PC-9 (cell line): ENCODE measurements at regions not wholly inside any gene's neighbourhood (a gene's known extent, or its start where the extent isn't known, plus 50 kb on each side); places are given as distances from the start of the nearest gene placed in this dataset.

Experiments used
- BruUV-seq: library from RNA; stranded (reverse); fragments of 400-500 nt; replicated peaks from 2 replicates; lab custom pipeline; 2021; lab: Mats Ljungman, UMichigan
- CTCF ChIA-PET: fragments of 300-600 bp; sonication (Branson Sonifier 250); formaldehyde crosslinking; loops from one replicate; lab custom pipeline; 2022; ENCODE audit warnings: antibody characterized with exemption; lab: Charles Lee
- POLR2A ChIA-PET: fragments of 300-600 bp; sonication (Branson Sonifier 250); formaldehyde crosslinking; loops from one replicate; lab custom pipeline; 2022; ENCODE audit warnings: antibody characterized with exemption; ENCODE audit not compliant: unreplicated experiment; lab: Charles Lee
- DNase-seq, 2 experiments: peaks; one replicate each; pipeline versions ENCODE4 v3.0.0 to v3.0.0-alpha.2; 2015 to 2022; ENCODE audit warnings: mixed read lengths in 1 of 2
- H2AFZ ChIP-seq: fragments of 200-600 bp; sonication (generic); 2 replicates; pipeline ENCODE4 v1.8.1; 2017; ENCODE audit warnings: antibody characterized with exemption
- H3F3A ChIP-seq: fragments of 200-600 bp; sonication (generic); 2 replicates; pipeline ENCODE4 v1.8.1; 2017; ENCODE audit warnings: antibody characterized with exemption, mild to moderate bottlenecking, low read depth; ENCODE audit not compliant: insufficient read depth
- H3K27ac ChIP-seq: fragments of 200-600 bp; sonication (generic); 2 replicates; pipeline ENCODE4 v1.6.1; 2016; ENCODE audit warnings: mixed run types
- H3K27me3 ChIP-seq: fragments of 200-600 bp; sonication (generic); 2 replicates; pipeline ENCODE4 v1.6.1; 2016; ENCODE audit warnings: low read depth, mixed run types; ENCODE audit not compliant: insufficient read depth
- H3K36me3 ChIP-seq: fragments of 200-600 bp; sonication (generic); 2 replicates; pipeline ENCODE4 v1.6.1; 2016; ENCODE audit warnings: low read depth, mixed run types
- H3K4me1 ChIP-seq: fragments of 200-600 bp; sonication (generic); replicated peaks from 2 replicates; pipeline ENCODE4 v1.6.1; 2016; ENCODE audit warnings: mixed run types; ENCODE audit not compliant: insufficient read depth
- H3K4me2 ChIP-seq: fragments of 200-600 bp; sonication (generic); 2 replicates; pipeline ENCODE4 v1.6.1; 2017; ENCODE audit warnings: mixed run types
- H3K4me3 ChIP-seq: fragments of 200-600 bp; sonication (generic); 2 replicates; pipeline ENCODE4 v1.6.1; 2016; ENCODE audit warnings: mixed run types
- H3K79me2 ChIP-seq: fragments of 200-600 bp; sonication (generic); 2 replicates; pipeline ENCODE4 v1.6.1; 2017; ENCODE audit warnings: low read depth, mixed run types
- H3K9me2 ChIP-seq: fragments of 200-600 bp; sonication (generic); 2 replicates; pipeline ENCODE4 v1.8.1; 2017; ENCODE audit warnings: mild to moderate bottlenecking; ENCODE audit not compliant: insufficient read depth
- H3K9me3 ChIP-seq: fragments of 200-600 bp; sonication (generic); 2 replicates; pipeline ENCODE4 v1.8.1; 2016; ENCODE audit warnings: low read depth; ENCODE audit not compliant: insufficient read depth
- H4K20me1 ChIP-seq: fragments of 200-600 bp; sonication (generic); 2 replicates; pipeline ENCODE4 v1.8.1; 2017; ENCODE audit not compliant: insufficient read depth
- EZH2 ChIP-seq: fragments of 200-600 bp; sonication (generic); IDR thresholded peaks from 2 replicates; pipeline ENCODE4 v1.8.0; 2017; ENCODE audit warnings: antibody characterized with exemption, low read depth
- intact Hi-C: fragments of 100-400 bp; cut with micrococcal nuclease; formaldehyde crosslinking; loops from one replicate; pipeline ENCODE4 v1.10.0; 2022; ENCODE audit not compliant: unreplicated experiment
- TF ChIP-seq, protein P1 (sequence below): fragments of 200-600 bp; sonication (generic); conservative IDR thresholded peaks from 2 replicates; pipeline ENCODE4 v1.6.1; 2017; ENCODE audit warnings: mixed run types, antibody characterized with exemption, mild to moderate bottlenecking, moderate library complexity

DNA sequence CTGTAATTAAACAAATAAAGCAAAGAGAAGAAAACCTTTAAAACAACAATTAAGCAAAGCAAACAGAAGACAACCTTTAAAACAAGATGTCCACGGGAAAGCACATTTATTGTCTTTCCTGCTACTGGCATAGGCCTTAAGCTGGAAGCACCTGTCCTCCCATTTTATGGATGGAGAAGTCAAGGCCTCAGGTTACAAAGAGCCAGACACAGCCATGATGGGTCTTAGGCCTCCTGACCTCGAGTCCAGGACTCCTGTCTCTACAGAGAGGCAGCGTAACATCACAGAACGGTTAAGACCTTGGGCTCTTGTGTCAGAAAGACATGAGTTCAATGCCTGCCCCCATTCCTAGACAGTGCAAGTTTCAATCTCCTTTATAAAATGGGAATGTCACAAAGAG lies 54.7 kb upstream of the INSYN1 start:
- no peak for DNase-seq
- BruUV-seq, result no TSS peak
- H4K20me1 ChIP-seq, result no peaks in the 10 kb centered on the region; the same call in 1 of the 2 replicates
- CTCF ChIA-PET, result no interaction called here
- H2AFZ ChIP-seq, result no peak overlapping the region
- no peaks in the 10 kb centered on the region for H3K79me2 ChIP-seq
- no peaks in the 10 kb centered on the region for H3K9me2 ChIP-seq
- intact Hi-C loops, result no loop called here
- POLR2A ChIA-PET, result no interaction called here
- no peaks in the 10 kb centered on the region for H3K36me3 ChIP-seq
- H3K27me3 ChIP-seq, result peaks cover 59% of the 10 kb centered on the region
- H3K4me2 ChIP-seq, result no peak overlapping the region
- H3K4me1 ChIP-seq, result no peaks in the 10 kb centered on the region
- H3K27ac ChIP-seq, result no peak overlapping the region
- H3K9me3 ChIP-seq, result no peaks in the 10 kb centered on the region
- no peaks in the 10 kb centered on the region for H3F3A ChIP-seq
- no peak overlapping the region for H3K4me3 ChIP-seq
- TF ChIP-seq EZH2, result no peak
- TF ChIP-seq, protein P1, sequence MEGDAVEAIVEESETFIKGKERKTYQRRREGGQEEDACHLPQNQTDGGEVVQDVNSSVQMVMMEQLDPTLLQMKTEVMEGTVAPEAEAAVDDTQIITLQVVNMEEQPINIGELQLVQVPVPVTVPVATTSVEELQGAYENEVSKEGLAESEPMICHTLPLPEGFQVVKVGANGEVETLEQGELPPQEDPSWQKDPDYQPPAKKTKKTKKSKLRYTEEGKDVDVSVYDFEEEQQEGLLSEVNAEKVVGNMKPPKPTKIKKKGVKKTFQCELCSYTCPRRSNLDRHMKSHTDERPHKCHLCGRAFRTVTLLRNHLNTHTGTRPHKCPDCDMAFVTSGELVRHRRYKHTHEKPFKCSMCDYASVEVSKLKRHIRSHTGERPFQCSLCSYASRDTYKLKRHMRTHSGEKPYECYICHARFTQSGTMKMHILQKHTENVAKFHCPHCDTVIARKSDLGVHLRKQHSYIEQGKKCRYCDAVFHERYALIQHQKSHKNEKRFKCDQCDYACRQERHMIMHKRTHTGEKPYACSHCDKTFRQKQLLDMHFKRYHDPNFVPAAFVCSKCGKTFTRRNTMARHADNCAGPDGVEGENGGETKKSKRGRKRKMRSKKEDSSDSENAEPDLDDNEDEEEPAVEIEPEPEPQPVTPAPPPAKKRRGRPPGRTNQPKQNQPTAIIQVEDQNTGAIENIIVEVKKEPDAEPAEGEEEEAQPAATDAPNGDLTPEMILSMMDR, result no peak

DNA sequence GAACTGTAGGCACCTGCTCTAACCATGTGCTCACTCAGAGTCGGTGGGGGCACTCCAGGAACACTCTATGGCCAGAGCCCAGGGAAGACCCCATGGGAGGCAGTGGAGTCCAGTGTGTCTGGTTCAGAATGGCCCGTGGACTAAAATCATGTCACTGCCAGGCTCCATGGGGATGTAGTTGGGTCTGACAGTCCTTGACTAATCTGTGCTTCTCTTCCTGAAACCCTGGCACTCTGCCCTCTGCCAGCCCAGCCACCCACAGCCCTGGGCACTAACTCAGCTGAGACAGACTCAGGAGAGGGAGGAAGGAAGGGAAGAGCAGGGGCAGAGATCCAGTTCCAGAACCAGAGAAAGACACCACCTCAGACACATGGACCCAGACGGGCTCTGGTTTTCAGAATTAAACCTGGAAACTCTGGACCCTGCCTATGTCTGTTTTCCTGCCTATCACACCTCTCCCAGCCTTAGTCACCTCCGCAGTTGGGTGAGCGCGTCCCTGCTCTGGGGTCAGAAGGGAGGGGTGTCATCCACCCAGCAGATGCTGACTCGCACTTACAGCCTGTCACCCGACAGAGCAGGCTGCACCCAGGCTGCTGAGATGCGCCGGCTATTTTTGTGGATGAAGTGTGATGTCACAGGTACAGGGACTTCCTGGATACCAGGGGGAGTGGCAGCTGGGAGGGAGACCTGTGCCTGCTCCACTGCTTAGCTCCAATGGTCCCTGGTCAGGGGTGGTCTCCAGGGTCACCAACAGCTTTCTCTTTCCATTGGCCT lies 56.8 kb upstream of the INSYN1 start:
- intact Hi-C loops, result no loop called here
- peak in 1 of 2 experiments; percentile 17 for DNase-seq
- no peaks in the 10 kb centered on the region for H3K4me1 ChIP-seq
- no peak overlapping the region for H3K4me3 ChIP-seq
- H3K9me2 ChIP-seq, result no peaks in the 10 kb centered on the region
- H2AFZ ChIP-seq, result no peak overlapping the region
- no peak for TF ChIP-seq EZH2
- TF ChIP-seq, protein P1, result no peak
- H3K9me3 ChIP-seq, result no peaks in the 10 kb centered on the region
- POLR2A ChIA-PET, result no interaction called here
- peaks cover 53% of the 10 kb centered on the region for H3K27me3 ChIP-seq
- no peaks in the 10 kb centered on the region for H3K36me3 ChIP-seq
- no peaks in the 10 kb centered on the region for H3F3A ChIP-seq
- H4K20me1 ChIP-seq, result no peaks in the 10 kb centered on the region; the same call in 1 of the 2 replicates
- no TSS peak for BruUV-seq
- H3K27ac ChIP-seq, result no peak overlapping the region
- CTCF ChIA-PET, result no interaction called here
- no peaks in the 10 kb centered on the region for H3K79me2 ChIP-seq
- no peak overlapping the region for H3K4me2 ChIP-seq

DNA sequence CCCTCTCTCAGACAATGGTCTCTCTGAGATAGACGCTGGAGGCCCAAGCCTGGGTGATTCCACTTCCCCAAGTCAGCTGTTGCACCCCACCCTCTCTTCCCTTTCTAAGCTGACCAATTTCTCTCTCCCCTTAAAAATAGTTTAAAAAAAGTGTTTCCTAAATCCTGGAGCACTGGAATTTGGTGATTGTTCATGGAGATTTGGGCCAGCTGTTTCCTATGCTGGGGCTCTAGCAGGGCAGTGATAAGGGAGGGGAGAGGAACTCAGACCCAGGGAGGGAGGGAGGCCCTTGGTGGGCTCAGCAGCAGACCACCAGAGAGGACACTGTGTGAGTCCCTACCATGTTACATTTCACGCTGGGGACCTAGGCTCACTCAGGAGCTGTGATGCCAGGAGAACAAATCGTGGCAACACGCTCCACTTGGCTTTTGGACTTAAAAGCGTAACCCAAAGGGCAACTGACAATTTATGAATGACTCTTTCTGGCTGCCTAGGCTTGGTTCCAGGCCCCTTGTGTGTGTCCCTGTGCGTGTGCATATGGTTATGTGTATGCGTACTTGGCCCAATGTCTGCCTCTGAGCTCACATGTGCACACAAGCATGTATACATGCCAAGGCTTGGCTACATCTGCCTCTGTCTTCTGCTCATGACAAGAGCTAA lies 59.8 kb upstream of the INSYN1 start:
- ChIA-PET POLR2A (no interaction called here), CTCF (no interaction called here)
- TF ChIP-seq EZH2, result no peak
- TF ChIP-seq, protein P1, result no peak
- H3K9me2 ChIP-seq, result no peaks in the 10 kb centered on the region
- no peaks in the 10 kb centered on the region; the same call in 1 of the 2 replicates for H4K20me1 ChIP-seq
- no TSS peak for BruUV-seq
- no peaks in the 10 kb centered on the region for H3K9me3 ChIP-seq
- intact Hi-C loops, result no loop called here
- no peak overlapping the region for H3K27ac ChIP-seq
- no peak overlapping the region for H2AFZ ChIP-seq
- peaks cover 61% of the 10 kb centered on the region for H3K27me3 ChIP-seq
- no peak overlapping the region for H3K4me2 ChIP-seq
- no peaks in the 10 kb centered on the region for H3K36me3 ChIP-seq
- H3F3A ChIP-seq, result no peaks in the 10 kb centered on the region
- no peak overlapping the region for H3K4me3 ChIP-seq
- DNase-seq, result no peak
- no peaks in the 10 kb centered on the region for H3K4me1 ChIP-seq
- no peaks in the 10 kb centered on the region for H3K79me2 ChIP-seq
